GM12878 (cell line): ENCODE measurements at regions not wholly inside any gene's neighbourhood (a gene's known extent, or its start where the extent isn't known, plus 50 kb on each side); places are given as distances from the start of the nearest gene placed in this dataset.

Source experiments
- GABPA ChIP-seq: IDR thresholded peaks from 2 replicates; pipeline ENCODE4 v1.6.1; 2014; ENCODE audit warnings: antibody characterized with exemption, low read depth, mild to moderate bottlenecking, inconsistent platforms
- MTA3 ChIP-seq: IDR thresholded peaks from 2 replicates; pipeline ENCODE4 v1.6.1; 2012; ENCODE audit warnings: low read length, inconsistent platforms, borderline replicate concordance
- POLR2A ChIP-seq: IDR thresholded peaks from 2 replicates; pipeline ENCODE4 v1.6.1; 2011; ENCODE audit warnings: low read depth, mild to moderate bottlenecking, low read length
- TF ChIP-seq, protein P1 (sequence below), 3 experiments: IDR thresholded peaks in 2 of 3; conservative IDR thresholded peaks in 1 of 3; 2 replicates each; pipeline ENCODE4 v1.5.1; 2011; ENCODE audit warnings: low read depth in 3 of 3, low read length in 3 of 3, mild to moderate bottlenecking in 3 of 3, control low read depth in 2 of 3, moderate library complexity in 2 of 3, inconsistent platforms in 1 of 3, mixed read lengths in 1 of 3; ENCODE audit not compliant: control insufficient read depth in 2 of 3, insufficient read depth in 1 of 3; ENCODE audit errors: extremely low read depth in 1 of 3

DNA sequence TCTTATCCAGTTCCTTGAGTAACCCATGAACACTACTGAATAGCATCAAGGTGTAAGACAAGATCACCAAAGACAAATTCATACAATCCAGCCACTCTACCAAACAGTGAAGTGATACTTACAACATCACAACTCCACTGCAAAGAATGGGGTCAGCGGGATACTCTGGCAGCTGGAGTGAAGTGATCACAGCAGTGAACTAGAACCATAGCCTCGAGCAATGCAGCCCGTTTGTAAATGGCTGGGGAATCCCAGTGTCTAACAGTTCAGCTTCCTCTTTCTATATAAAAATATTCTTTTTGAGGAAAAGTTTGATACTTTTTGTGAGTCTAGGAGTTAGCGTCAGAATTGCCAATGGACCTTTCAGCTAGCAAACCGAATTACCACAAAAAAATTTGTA, 515.2 kb downstream of the ZNF608 start:
- TF ChIP-seq MTA3 (no peak), GABPA (no peak), POLR2A (no peak)
- TF ChIP-seq, protein P1, sequence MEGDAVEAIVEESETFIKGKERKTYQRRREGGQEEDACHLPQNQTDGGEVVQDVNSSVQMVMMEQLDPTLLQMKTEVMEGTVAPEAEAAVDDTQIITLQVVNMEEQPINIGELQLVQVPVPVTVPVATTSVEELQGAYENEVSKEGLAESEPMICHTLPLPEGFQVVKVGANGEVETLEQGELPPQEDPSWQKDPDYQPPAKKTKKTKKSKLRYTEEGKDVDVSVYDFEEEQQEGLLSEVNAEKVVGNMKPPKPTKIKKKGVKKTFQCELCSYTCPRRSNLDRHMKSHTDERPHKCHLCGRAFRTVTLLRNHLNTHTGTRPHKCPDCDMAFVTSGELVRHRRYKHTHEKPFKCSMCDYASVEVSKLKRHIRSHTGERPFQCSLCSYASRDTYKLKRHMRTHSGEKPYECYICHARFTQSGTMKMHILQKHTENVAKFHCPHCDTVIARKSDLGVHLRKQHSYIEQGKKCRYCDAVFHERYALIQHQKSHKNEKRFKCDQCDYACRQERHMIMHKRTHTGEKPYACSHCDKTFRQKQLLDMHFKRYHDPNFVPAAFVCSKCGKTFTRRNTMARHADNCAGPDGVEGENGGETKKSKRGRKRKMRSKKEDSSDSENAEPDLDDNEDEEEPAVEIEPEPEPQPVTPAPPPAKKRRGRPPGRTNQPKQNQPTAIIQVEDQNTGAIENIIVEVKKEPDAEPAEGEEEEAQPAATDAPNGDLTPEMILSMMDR (IDR thresholded peaks at IDR 0.05 in 2 of 3, conservative IDR thresholded peaks at IDR 0.05 in 1 of 3; ENCODE audit: control insufficient read depth in 2 of 3, extremely low read depth in 1 of 3, insufficient read depth in 1 of 3, low read depth in 3 of 3, low read length in 3 of 3): no peak
